BE2C (cell line): ENCODE measurements at regions not wholly inside any gene's neighbourhood (a gene's known extent, or its start where the extent isn't known, plus 50 kb on each side); places are given as distances from the start of the nearest gene placed in this dataset.
"Not testable (repeated sequence)": the region's sequence is repeated elsewhere in the genome, so short reads cannot be mapped to it uniquely, and the experiment has no call there.

Experiments
- DNase-seq: peaks from one replicate; pipeline ENCODE4 v3.0.0-alpha.2; 2020
- H3K27me3 ChIP-seq: fragments of 250-450 bp; sonication (Bioruptor Pico); 2 replicates; pipeline ENCODE4 v1.5.1; 2020; ENCODE audit warnings: mild to moderate bottlenecking
- H3K36me3 ChIP-seq: fragments of 250-450 bp; sonication (Bioruptor Pico); 2 replicates; pipeline ENCODE4 v1.5.1; 2020; ENCODE audit warnings: mild to moderate bottlenecking
- H3K4me1 ChIP-seq: fragments of 250-450 bp; sonication (Bioruptor Pico); 2 replicates; pipeline ENCODE4 v1.5.1; 2020
- H3K4me3 ChIP-seq: 2 replicates; pipeline ENCODE4 v1.5.1; 2011; ENCODE audit warnings: low read depth, low read length
- H3K9me3 ChIP-seq: fragments of 250-450 bp; sonication (Bioruptor Pico); 2 replicates; pipeline ENCODE4 v1.5.1; 2020
- TF ChIP-seq, protein P1 (sequence below): IDR thresholded peaks from 2 replicates; pipeline ENCODE4 v1.5.1; 2012; ENCODE audit warnings: mild to moderate bottlenecking, low read depth, low read length

DNA sequence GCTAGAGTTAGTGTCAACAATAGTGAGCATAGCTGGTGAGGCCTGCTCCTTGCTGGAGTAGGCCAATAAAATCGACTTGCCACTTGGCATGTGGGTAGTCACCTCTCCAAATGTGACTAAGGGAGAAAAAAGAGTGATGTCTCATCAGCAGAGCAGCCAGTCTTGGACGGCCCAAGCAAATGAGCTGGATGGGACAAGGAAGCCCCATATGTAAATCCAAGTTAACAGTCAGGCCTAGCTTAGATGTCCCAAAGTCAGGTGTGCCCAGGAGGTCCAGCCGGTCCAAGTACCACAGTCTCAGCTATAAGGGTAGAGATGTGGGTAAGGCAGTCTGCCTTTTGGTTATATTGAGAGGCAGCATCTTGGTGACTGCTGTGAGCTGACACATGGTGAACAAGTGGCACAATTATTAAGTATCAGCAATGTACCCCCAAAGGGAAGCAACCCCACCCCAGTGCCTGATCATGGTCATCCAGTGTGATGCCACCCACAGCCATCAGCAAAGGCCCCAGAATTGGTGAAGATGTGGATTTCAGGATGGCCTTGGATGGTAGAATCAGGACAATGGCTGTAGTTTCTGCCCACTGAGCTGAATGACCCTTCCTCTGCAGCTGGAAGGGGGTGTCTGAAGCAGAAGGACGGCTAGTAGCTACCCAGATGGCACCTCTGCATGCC, 83.4 kb downstream of the TNFRSF13B start:
- Histone ChIP-seq H3K9me3 (no peaks in the 10 kb centered on the region), H3K4me1 (no peaks in the 10 kb centered on the region), H3K4me3 (no peak overlapping the region), H3K27me3 (no peaks in the 10 kb centered on the region), H3K36me3 (no peaks in the 10 kb centered on the region)
- TF ChIP-seq, protein P1, sequence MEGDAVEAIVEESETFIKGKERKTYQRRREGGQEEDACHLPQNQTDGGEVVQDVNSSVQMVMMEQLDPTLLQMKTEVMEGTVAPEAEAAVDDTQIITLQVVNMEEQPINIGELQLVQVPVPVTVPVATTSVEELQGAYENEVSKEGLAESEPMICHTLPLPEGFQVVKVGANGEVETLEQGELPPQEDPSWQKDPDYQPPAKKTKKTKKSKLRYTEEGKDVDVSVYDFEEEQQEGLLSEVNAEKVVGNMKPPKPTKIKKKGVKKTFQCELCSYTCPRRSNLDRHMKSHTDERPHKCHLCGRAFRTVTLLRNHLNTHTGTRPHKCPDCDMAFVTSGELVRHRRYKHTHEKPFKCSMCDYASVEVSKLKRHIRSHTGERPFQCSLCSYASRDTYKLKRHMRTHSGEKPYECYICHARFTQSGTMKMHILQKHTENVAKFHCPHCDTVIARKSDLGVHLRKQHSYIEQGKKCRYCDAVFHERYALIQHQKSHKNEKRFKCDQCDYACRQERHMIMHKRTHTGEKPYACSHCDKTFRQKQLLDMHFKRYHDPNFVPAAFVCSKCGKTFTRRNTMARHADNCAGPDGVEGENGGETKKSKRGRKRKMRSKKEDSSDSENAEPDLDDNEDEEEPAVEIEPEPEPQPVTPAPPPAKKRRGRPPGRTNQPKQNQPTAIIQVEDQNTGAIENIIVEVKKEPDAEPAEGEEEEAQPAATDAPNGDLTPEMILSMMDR = no peak
- no peak for DNase-seq

DNA sequence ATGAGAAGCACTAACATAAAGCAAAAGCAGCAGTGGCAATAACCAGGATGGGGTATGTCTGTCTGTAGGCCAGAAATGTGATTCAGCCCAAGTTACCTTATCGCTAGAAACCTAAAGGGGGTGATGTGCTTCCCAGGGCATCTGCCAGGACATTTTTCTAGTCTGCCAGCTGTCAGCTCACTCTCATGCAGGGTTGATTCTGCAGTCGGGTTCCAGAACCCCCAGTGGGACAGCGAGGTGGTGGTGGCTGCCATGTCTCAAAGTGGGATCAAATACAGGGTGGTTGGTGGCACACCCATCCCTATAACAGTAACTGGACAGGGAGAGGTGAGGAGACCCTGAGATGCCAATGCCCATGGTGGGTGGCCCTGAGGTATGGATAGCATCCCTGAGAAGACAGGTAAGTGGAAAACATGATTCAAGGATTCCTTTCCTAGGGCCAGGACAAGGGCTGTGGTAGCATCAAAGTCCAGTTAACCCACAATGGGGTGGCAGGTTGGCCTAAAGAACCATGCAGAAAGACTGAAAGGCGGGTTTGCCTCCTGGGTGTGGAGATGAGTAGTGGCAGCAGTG, 84.3 kb downstream of the TNFRSF13B start:
- no peaks in the 10 kb centered on the region for H3K27me3 ChIP-seq
- no peak overlapping the region for H3K4me3 ChIP-seq
- no peak for DNase-seq
- TF ChIP-seq, protein P1 = no peak
- no peaks in the 10 kb centered on the region for H3K36me3 ChIP-seq
- H3K9me3 ChIP-seq = no peaks in the 10 kb centered on the region
- no peaks in the 10 kb centered on the region for H3K4me1 ChIP-seq

DNA sequence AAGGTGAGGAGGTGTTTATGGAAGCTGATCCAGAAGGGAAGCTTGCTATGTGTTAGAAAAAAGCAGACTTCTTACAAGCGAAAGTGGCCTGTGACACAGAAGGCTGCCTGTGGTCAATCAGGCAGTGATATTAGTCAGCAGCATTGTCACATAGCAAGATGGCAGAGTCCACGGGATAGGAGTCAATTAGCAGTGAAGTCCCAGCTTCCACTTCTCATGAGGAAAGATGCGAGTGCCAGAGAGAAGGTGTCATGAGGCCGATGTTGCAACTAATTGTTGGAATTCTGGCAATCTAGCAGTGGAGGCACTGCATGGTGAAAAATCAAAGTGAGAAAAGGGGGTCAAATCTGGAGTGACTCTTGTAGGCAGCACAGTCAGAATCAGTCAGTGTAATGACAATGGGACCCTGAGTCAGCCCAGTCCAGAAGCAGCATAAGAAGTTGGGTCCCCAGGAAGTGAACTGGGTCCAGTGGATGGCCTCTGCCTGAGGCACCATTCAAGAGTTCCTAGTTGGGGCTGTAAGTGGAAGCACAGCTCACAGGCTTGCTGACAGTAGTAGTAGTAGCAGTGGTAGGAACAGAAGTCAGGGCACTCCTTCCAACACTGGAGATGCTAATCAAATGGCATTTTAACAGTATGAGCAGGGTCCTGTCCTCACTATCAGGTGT, 85.1 kb downstream of the TNFRSF13B start:
- H3K27me3 ChIP-seq = no peaks in the 10 kb centered on the region
- TF ChIP-seq, protein P1 = no peak
- no peak for DNase-seq
- no peaks in the 10 kb centered on the region for H3K36me3 ChIP-seq
- H3K9me3 ChIP-seq = no peaks in the 10 kb centered on the region
- H3K4me3 ChIP-seq = no peak overlapping the region
- H3K4me1 ChIP-seq = no peaks in the 10 kb centered on the region

DNA sequence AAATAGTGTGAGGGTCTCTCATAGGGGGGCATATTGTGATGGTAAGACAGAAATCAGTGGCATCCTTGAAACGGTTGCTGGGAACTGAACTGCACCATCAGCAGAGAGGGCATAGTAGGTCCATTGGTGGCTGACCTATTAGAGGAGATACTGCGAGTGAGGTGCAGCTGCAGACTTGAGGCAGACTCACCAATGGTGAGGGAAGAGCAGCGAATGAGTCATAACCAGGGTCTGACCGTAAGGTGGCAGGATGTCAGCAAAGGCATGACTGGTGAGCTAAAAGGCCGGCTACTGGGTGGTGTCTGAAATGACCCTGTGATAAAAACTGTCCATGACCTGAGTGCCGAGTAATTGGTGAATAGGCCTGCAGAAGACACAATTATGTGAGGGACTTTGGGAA, 86.7 kb downstream of the TNFRSF13B start:
- H3K27me3 ChIP-seq, H3K36me3 ChIP-seq, H3K4me1 ChIP-seq, H3K4me3 ChIP-seq, H3K9me3 ChIP-seq, DNase-seq: not testable (repeated sequence)

DNA sequence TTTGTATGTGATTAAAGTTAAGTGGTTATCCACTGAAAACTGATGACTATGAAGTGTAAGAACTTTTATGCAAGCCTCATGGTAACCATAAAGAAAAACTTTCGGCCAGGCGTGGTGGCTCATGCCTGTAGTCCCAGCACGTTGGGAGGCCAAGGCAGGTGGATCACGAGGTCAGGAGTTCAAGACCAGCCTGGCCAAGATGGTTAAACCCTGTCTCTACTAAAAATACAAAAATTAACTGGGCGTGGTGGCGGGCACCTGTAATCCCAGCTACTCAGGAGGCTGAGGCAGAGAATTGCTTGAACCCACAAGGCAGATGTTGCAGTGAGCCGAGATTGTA, 89.0 kb downstream of the TNFRSF13B start:
- not testable (repeated sequence) for H3K4me3 ChIP-seq, H3K4me1 ChIP-seq, DNase-seq, H3K9me3 ChIP-seq, H3K36me3 ChIP-seq, H3K27me3 ChIP-seq

DNA sequence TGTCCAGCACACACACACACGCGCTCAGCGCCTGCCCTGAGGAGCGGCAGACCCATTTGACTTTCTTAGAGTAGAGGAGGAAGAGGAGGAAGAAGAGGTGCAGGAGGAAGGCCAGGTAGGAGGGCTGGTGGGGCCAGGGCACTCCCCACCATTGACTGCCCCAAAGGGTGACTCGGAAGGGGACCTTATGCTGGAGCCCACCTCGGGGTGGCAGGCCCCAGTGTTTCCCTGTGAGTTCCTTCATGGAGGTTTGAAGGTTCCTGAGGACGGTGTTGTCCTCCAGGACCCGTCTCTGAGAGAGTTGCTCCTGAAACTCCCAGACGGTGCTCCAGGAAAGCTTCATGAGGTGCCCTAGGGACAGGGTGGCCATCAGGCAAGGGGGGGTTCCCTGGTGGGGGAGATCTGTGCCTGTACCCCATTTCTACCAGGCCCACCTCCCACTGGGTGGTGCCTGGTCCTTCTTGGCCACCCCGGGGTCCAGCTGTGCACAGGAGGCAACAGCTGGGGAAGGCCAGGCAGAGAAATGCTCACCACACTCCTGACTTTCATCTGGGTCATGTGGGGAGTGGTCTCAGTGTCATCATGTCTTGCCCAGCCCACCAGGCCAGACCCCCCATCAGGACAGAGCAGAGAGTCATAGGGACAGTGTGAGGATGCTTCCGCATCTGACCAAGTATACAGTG, 89.5 kb downstream of the TNFRSF13B start:
- H3K9me3 ChIP-seq = no peaks in the 10 kb centered on the region
- no peaks in the 10 kb centered on the region for H3K36me3 ChIP-seq
- H3K4me3 ChIP-seq = no peak overlapping the region
- H3K4me1 ChIP-seq = no peaks in the 10 kb centered on the region
- H3K27me3 ChIP-seq = no peaks in the 10 kb centered on the region
- TF ChIP-seq, protein P1 = no peak
- DNase-seq = no peak
